Naive B cell (primary cell): ENCODE measurements at regions not wholly inside any gene's neighbourhood (a gene's known extent, or its start where the extent isn't known, plus 50 kb on each side); places are given as distances from the start of the nearest gene placed in this dataset.
A peak's percentile ranks its signal among the peaks of the same experiment; 100 is the strongest.

ENCODE experiments used
- ATAC-seq, 2 donors: fragments of 150-1000 bp; cut with Tn5 transposase; 2 replicates each; pipeline ENCODE4 v1.10.0; 2021; ENCODE audit warnings: low read depth in 2 of 2, mild to moderate bottlenecking in 2 of 2, moderate library complexity in 2 of 2
- DNase-seq: peaks from one replicate; pipeline ENCODE4 v3.0.0; 2022
- H3K27ac Mint-ChIP-seq, 6 donors: one replicate each; pipeline ENCODE4 v1.8.0; 2020 to 2022; ENCODE audit warnings: mild to moderate bottlenecking in 6 of 6, mixed read lengths in 6 of 6, moderate library complexity in 5 of 6, inconsistent platforms in 2 of 6
- H3K27me3 Mint-ChIP-seq, 3 donors: one replicate each; pipeline ENCODE4 v1.8.0; 2021 to 2022; ENCODE audit warnings: mixed read lengths in 3 of 3, mild to moderate bottlenecking in 1 of 3
- H3K36me3 Mint-ChIP-seq, 2 donors: one replicate each; pipeline ENCODE4 v1.8.0; 2020 to 2022; ENCODE audit warnings: mixed read lengths in 2 of 2, inconsistent platforms in 1 of 2, mild to moderate bottlenecking in 1 of 2
- H3K4me1 Mint-ChIP-seq, 3 donors: one replicate each; pipeline ENCODE4 v1.8.0; 2020 to 2022; ENCODE audit warnings: mixed read lengths in 3 of 3, inconsistent platforms in 1 of 3, mild to moderate bottlenecking in 1 of 3, moderate library complexity in 1 of 3
- H3K4me3 Mint-ChIP-seq, 8 donors: one replicate each; pipeline ENCODE4 v1.8.0; 2020 to 2022; ENCODE audit warnings: mild to moderate bottlenecking in 8 of 8, mixed read lengths in 8 of 8, moderate library complexity in 8 of 8, inconsistent platforms in 2 of 8
- H3K9me3 Mint-ChIP-seq, 7 donors: one replicate each; pipeline ENCODE4 v1.8.0; 2020 to 2022; ENCODE audit warnings: mixed read lengths in 7 of 7, mild to moderate bottlenecking in 5 of 7, inconsistent platforms in 2 of 7, moderate library complexity in 1 of 7

GRCh38 chr18:78547817-78548216 lies 431.8 kb upstream of the SALL3 start:
- Mint-ChIP-seq H3K27ac (no peak overlapping the region), H3K4me3 (no peak overlapping the region), H3K9me3 (peaks cover 0 to 23% (median 0%) of the 10 kb centered on the region in 7 donors), H3K27me3 (peaks cover 0 to 5% (median 0%) of the 10 kb centered on the region in 3 donors), H3K4me1 (no peaks in the 10 kb centered on the region), H3K36me3 (no peaks in the 10 kb centered on the region)
- ATAC-seq (no peak), DNase-seq (no peak)

- DNase-seq, result no peak
- no peak for ATAC-seq
- peaks cover 0 to 5% (median 0%) of the 10 kb centered on the region in 3 donors for H3K27me3 Mint-ChIP-seq
- no peak overlapping the region for H3K4me3 Mint-ChIP-seq
- H3K9me3 Mint-ChIP-seq, result peaks cover 0 to 23% (median 2%) of the 10 kb centered on the region in 7 donors
- no peaks in the 10 kb centered on the region for H3K36me3 Mint-ChIP-seq
- no peaks in the 10 kb centered on the region for H3K4me1 Mint-ChIP-seq
- no peak overlapping the region for H3K27ac Mint-ChIP-seq
Observed at GRCh38 chr18:78548261-78549058, 431.2 kb upstream of the SALL3 start.

GRCh38 chr18:78549971-78550370 lies 429.6 kb upstream of the SALL3 start:
- H3K27ac Mint-ChIP-seq, result no peak overlapping the region
- H3K36me3 Mint-ChIP-seq, result peaks cover 5 to 10% of the 10 kb centered on the region in 2 donors
- ATAC-seq (no peak), DNase-seq (no peak)
- peaks cover 6 to 29% (median 11%) of the 10 kb centered on the region in 7 donors for H3K9me3 Mint-ChIP-seq
- no peak overlapping the region for H3K4me3 Mint-ChIP-seq
- peaks cover 0 to 5% (median 0%) of the 10 kb centered on the region in 3 donors for H3K27me3 Mint-ChIP-seq
- no peaks in the 10 kb centered on the region for H3K4me1 Mint-ChIP-seq

GRCh38 chr18:78554944-78555608 lies 424.5 kb upstream of the SALL3 start:
- no peak for ATAC-seq
- peaks cover 12 to 43% (median 23%) of the 10 kb centered on the region in 7 donors for H3K9me3 Mint-ChIP-seq
- no peak for DNase-seq
- no peaks in the 10 kb centered on the region for H3K27me3 Mint-ChIP-seq
- no peaks in the 10 kb centered on the region for H3K4me1 Mint-ChIP-seq
- H3K36me3 Mint-ChIP-seq, result peaks cover 7 to 14% of the 10 kb centered on the region in 2 donors
- H3K27ac Mint-ChIP-seq, result no peak overlapping the region
- H3K4me3 Mint-ChIP-seq, result no peak overlapping the region

- Mint-ChIP-seq H3K4me1 (no peaks in the 10 kb centered on the region), H3K27ac (peak overlapping the region in 1 of 6 donors; percentile 22), H3K9me3 (peaks cover 12 to 43% (median 23%) of the 10 kb centered on the region in 7 donors), H3K27me3 (no peaks in the 10 kb centered on the region), H3K4me3 (no peak overlapping the region), H3K36me3 (peaks cover 7 to 14% of the 10 kb centered on the region in 2 donors)
- DNase-seq, result no peak
- ATAC-seq, result no peak
Observed at GRCh38 chr18:78557371-78557770, 422.2 kb upstream of the SALL3 start.

GRCh38 chr18:78558101-78558810 lies 421.4 kb upstream of the SALL3 start:
- ATAC-seq (no peak), DNase-seq (no peak)
- H3K36me3 Mint-ChIP-seq, result peaks cover 7 to 14% of the 10 kb centered on the region in 2 donors
- H3K27me3 Mint-ChIP-seq, result no peaks in the 10 kb centered on the region
- H3K4me1 Mint-ChIP-seq, result no peaks in the 10 kb centered on the region
- peaks cover 12 to 43% (median 23%) of the 10 kb centered on the region in 7 donors for H3K9me3 Mint-ChIP-seq
- H3K27ac Mint-ChIP-seq, result no peak overlapping the region
- H3K4me3 Mint-ChIP-seq, result peak overlapping the region in 1 of 8 donors; percentile 15

- DNase-seq, result no peak
- Mint-ChIP-seq H3K27me3 (no peaks in the 10 kb centered on the region), H3K9me3 (peaks cover 12 to 36% (median 23%) of the 10 kb centered on the region in 7 donors), H3K4me1 (no peaks in the 10 kb centered on the region), H3K27ac (no peak overlapping the region), H3K4me3 (no peak overlapping the region), H3K36me3 (peaks cover 7 to 14% of the 10 kb centered on the region in 2 donors)
- no peak for ATAC-seq
Observed at GRCh38 chr18:78558948-78559347, 420.7 kb upstream of the SALL3 start.

- Mint-ChIP-seq H3K36me3 (peaks cover 6 to 8% of the 10 kb centered on the region in 2 donors), H3K4me1 (no peaks in the 10 kb centered on the region), H3K27me3 (no peaks in the 10 kb centered on the region), H3K4me3 (no peak overlapping the region), H3K27ac (no peak overlapping the region), H3K9me3 (peaks cover 9 to 30% (median 20%) of the 10 kb centered on the region in 7 donors)
- no peak for DNase-seq
- ATAC-seq, result no peak
Observed at GRCh38 chr18:78559584-78559983, 420.0 kb upstream of the SALL3 start.

GRCh38 chr18:78561757-78562510 lies 417.7 kb upstream of the SALL3 start:
- Mint-ChIP-seq H3K27ac (no peak overlapping the region), H3K36me3 (no peaks in the 10 kb centered on the region), H3K4me3 (no peak overlapping the region), H3K27me3 (no peaks in the 10 kb centered on the region), H3K4me1 (no peaks in the 10 kb centered on the region), H3K9me3 (peaks cover 0 to 19% (median 7%) of the 10 kb centered on the region in 7 donors)
- DNase-seq (no peak), ATAC-seq (no peak)

- Mint-ChIP-seq H3K27me3 (no peaks in the 10 kb centered on the region), H3K27ac (no peak overlapping the region), H3K9me3 (peaks cover 1 to 24% (median 8%) of the 10 kb centered on the region in 7 donors), H3K4me3 (no peak overlapping the region), H3K36me3 (peaks cover 0 to 4% of the 10 kb centered on the region in 2 donors), H3K4me1 (no peaks in the 10 kb centered on the region)
- DNase-seq (no peak), ATAC-seq (no peak)
Observed at GRCh38 chr18:78562531-78562961, 417.1 kb upstream of the SALL3 start.

- no peaks in the 10 kb centered on the region for H3K27me3 Mint-ChIP-seq
- ATAC-seq, result no peak
- H3K4me1 Mint-ChIP-seq, result no peaks in the 10 kb centered on the region
- DNase-seq, result no peak
- peaks cover 0 to 23% (median 11%) of the 10 kb centered on the region in 7 donors for H3K9me3 Mint-ChIP-seq
- no peak overlapping the region for H3K4me3 Mint-ChIP-seq
- no peak overlapping the region for H3K27ac Mint-ChIP-seq
- peaks cover 0 to 6% of the 10 kb centered on the region in 2 donors for H3K36me3 Mint-ChIP-seq
Observed at GRCh38 chr18:78563110-78563509, 416.5 kb upstream of the SALL3 start.

GRCh38 chr18:78564030-78564429 lies 415.6 kb upstream of the SALL3 start:
- H3K36me3 Mint-ChIP-seq, result peaks cover 0 to 6% of the 10 kb centered on the region in 2 donors
- H3K27ac Mint-ChIP-seq, result no peak overlapping the region
- peaks cover 4 to 26% (median 10%) of the 10 kb centered on the region in 7 donors for H3K9me3 Mint-ChIP-seq
- no peak for ATAC-seq
- H3K4me1 Mint-ChIP-seq, result no peaks in the 10 kb centered on the region
- H3K27me3 Mint-ChIP-seq, result no peaks in the 10 kb centered on the region
- DNase-seq, result no peak
- H3K4me3 Mint-ChIP-seq, result no peak overlapping the region

- no peak for DNase-seq
- H3K27ac Mint-ChIP-seq, result no peak overlapping the region
- H3K27me3 Mint-ChIP-seq, result no peaks in the 10 kb centered on the region
- no peak overlapping the region for H3K4me3 Mint-ChIP-seq
- peaks cover 0 to 6% of the 10 kb centered on the region in 2 donors for H3K36me3 Mint-ChIP-seq
- no peaks in the 10 kb centered on the region for H3K4me1 Mint-ChIP-seq
- peaks cover 3 to 27% (median 14%) of the 10 kb centered on the region in 7 donors for H3K9me3 Mint-ChIP-seq
- ATAC-seq, result no peak
Observed at GRCh38 chr18:78564518-78564917, 415.1 kb upstream of the SALL3 start.
